ENCODE measurements at regions not wholly inside any gene's neighbourhood (a gene's known extent, or its start where the extent isn't known, plus 50 kb on each side); places are given as distances from the start of the nearest gene placed in this dataset.
"Not testable (repeated sequence)": the region's sequence is repeated elsewhere in the genome, so short reads cannot be mapped to it uniquely, and the experiment has no call there.

GRCh38 chr4:19216476-19216875 lies 1035.2 kb upstream of the SLIT2 start:
- no peak for DNase-seq (ENCODE audit: low read depth)

GRCh38 chr4:19214591-19215186 lies 1037.0 kb upstream of the SLIT2 start:
- DNase-seq (ENCODE audit: low read depth) = no peak

- no peak for DNase-seq (ENCODE audit: low read depth)
Measured at GRCh38 chr4:19213388-19213787, 1038.3 kb upstream of the SLIT2 start.

GRCh38 chr4:19205853-19206252 lies 1045.9 kb upstream of the SLIT2 start:
- DNase-seq (ENCODE audit: low read depth) = no peak

GRCh38 chr4:19197838-19198237 lies 1053.9 kb upstream of the SLIT2 start:
- DNase-seq (ENCODE audit: low read depth) = not testable (repeated sequence)

GRCh38 chr4:19195696-19196095 lies 1056.0 kb upstream of the SLIT2 start:
- no peak for DNase-seq (ENCODE audit: low read depth)

- no peak for DNase-seq (ENCODE audit: low read depth)
Measured at GRCh38 chr4:19194672-19195071, 1057.0 kb upstream of the SLIT2 start.

- no peak for DNase-seq (ENCODE audit: low read depth)
Measured at GRCh38 chr4:19193274-19193981, 1058.3 kb upstream of the SLIT2 start.

GRCh38 chr4:19191979-19192650 lies 1059.6 kb upstream of the SLIT2 start:
- DNase-seq (ENCODE audit: low read depth) = no peak

- DNase-seq (ENCODE audit: low read depth) = no peak
Measured at GRCh38 chr4:19187691-19188090, 1064.0 kb upstream of the SLIT2 start.

GRCh38 chr4:19187096-19187495 lies 1064.6 kb upstream of the SLIT2 start:
- DNase-seq (ENCODE audit: low read depth) = no peak

GRCh38 chr4:19181631-19182030 lies 1070.1 kb upstream of the SLIT2 start:
- not testable (repeated sequence) for DNase-seq (ENCODE audit: low read depth)

- no peak for DNase-seq (ENCODE audit: low read depth)
Measured at GRCh38 chr4:19178835-19179234, 1072.9 kb upstream of the SLIT2 start.

- DNase-seq (ENCODE audit: low read depth) = no peak
Measured at GRCh38 chr4:19177616-19178015, 1074.1 kb upstream of the SLIT2 start.

- no peak for DNase-seq (ENCODE audit: low read depth)
Measured at GRCh38 chr4:19171832-19172231, 1079.9 kb upstream of the SLIT2 start.

GRCh38 chr4:19167311-19167710 lies 1084.4 kb upstream of the SLIT2 start:
- no peak for DNase-seq (ENCODE audit: low read depth)

GRCh38 chr4:19164334-19164733 lies 1087.4 kb upstream of the SLIT2 start:
- DNase-seq (ENCODE audit: low read depth) = no peak

- DNase-seq (ENCODE audit: low read depth) = no peak
Measured at GRCh38 chr4:19159874-19160273, 1091.8 kb upstream of the SLIT2 start.

- DNase-seq (ENCODE audit: low read depth) = no peak
Measured at GRCh38 chr4:19158107-19158809, 1093.4 kb upstream of the SLIT2 start.

GRCh38 chr4:19156786-19157185 lies 1094.9 kb upstream of the SLIT2 start:
- no peak for DNase-seq (ENCODE audit: low read depth)

GRCh38 chr4:19155568-19155967 lies 1096.1 kb upstream of the SLIT2 start:
- no peak for DNase-seq (ENCODE audit: low read depth)

GRCh38 chr4:19154267-19154666 lies 1097.4 kb upstream of the SLIT2 start:
- not testable (repeated sequence) for DNase-seq (ENCODE audit: low read depth)

- no peak for DNase-seq (ENCODE audit: low read depth)
Measured at GRCh38 chr4:19152264-19152663, 1099.4 kb upstream of the SLIT2 start.
